GM19452 (cell line): ENCODE measurements at regions not wholly inside any gene's neighbourhood (a gene's known extent, or its start where the extent isn't known, plus 50 kb on each side); places are given as distances from the start of the nearest gene placed in this dataset.
"Not testable (repeated sequence)": the region's sequence is repeated elsewhere in the genome, so short reads cannot be mapped to it uniquely, and the experiment has no call there.

Experiments
- ATAC-seq: cut with Tn5 transposase; IDR thresholded peaks from one replicate; pipeline ENCODE4 v1.9.1; 2021; ENCODE audit not compliant: unreplicated experiment

DNA sequence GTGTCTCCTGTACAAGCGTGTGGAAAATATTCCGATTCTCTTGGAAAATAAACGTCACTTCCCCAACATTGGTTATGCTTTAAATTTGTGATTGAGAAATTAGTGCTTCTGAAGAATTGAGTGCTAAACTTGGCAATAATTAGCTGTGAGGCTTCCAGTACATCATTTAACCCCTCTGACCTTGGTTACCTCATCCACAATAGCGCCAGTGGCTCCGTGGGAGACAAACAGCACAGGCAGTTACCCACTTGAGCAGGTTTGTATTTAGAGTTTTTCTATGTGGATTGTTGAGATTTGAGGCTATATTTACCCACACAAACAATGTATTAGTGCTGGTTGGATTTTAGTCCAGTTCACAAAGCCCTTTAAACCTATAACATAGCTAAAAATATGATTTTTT lies 476.5 kb downstream of the NKX6-1 start:
- ATAC-seq, result no peak

DNA sequence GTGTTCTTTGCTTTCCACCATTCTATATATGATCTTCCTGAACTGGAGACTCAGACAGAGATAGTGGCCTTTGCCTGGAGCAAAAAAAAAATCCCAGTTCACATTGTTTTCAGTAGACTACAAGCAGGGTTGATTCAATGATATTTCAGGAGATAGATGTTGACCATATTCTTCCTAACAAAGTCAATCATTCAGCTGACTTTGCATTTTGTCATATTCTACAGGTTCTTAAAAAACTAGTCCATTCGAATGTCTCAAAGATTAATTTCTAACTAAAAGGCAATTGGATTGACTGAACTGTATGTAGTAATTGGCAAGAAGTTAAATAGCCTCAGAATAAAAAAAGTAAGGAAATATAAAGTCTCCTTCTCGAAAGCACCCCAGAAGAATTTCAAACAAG lies 479.5 kb downstream of the NKX6-1 start:
- ATAC-seq, result no peak

DNA sequence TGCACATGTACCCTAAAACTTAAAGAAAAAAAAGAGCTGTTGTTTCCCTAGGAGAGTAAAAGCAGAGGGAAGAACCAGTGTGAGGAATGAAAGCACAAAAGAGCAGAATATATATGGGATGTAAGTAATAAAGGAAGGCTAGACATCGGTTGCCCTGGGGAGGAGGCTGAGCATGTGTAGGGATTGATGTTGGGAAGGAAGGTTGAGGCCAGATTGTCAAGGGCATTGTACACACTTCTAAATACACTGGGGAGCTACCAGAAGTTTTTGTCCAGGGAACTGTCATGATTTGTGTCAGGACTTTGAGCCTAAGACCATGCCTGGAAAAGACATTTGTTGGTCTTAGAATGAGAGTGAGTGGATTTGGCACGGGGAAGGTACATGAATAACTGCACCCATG lies 467.1 kb downstream of the GPAT3 start:
- ATAC-seq, result no peak

DNA sequence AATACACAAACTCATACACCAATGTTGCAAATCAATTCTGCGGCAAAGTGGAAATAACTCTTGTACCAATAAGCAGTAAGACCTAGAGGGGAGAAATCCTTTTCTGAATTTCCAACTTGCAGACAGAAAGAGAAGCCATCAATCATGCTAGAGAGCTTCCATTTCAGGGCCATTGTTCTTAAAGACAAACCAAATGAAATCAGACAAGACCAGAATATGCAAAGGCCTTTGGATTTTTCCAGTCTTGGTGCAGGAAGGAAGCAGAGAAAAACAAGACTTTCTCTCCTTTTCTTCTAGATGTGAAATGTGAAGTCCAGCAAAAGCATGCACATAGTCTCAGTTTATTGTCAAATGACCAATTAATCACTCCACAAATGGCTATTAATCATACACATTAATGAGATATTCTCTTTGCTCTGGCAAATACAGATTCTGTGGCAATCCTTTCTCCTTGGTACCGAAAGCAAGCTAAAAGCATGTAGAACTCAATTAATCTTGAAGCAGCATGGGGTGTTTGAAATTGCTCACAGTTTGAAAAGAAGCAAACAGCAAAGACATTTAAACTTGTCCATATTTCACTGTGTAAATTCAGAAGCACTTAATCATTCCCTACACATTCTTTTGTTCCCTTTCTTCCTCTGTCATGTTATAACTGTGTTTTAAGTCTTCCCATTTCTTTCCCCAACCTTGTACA lies 466.1 kb downstream of the GPAT3 start:
- no peak for ATAC-seq

DNA sequence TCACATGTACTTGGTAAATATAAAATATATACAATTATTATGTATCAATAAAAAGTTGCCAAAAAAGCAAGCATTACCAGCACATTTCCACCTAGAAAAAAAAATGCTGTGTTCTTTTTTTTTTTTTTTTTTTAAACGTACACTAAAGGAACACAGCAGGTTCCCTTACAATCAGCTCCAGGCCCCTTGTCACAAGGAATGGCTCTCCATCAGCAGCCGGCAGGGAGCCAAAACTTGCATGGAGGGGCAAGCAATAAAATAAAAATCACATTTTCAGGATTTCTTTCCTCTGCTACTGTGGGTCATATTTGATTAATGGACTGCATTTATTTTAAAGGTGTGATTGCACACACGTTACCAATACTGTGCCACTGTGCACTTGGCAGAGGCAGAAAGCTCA lies 460.3 kb downstream of the GPAT3 start:
- no peak for ATAC-seq

DNA sequence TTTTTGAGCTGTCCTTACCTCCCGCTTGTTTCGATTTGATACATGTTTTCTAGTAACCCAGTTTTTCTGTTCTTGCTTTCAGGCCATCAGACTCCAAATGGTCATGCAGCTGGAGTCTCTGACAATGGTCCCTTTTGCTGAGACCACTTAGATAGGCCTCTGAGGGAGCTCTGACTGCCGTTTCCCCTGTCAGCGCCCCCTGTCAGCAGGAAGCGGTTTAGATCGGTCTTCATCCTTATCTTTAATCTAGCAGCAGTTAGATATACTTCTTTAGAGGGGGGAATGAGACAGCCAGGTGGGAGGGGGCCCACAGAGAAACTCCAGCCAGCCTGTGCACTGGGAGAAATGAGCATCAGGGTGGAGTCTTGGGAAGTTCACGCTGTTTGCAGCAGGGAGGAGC lies 457.9 kb downstream of the GPAT3 start:
- no peak for ATAC-seq

DNA sequence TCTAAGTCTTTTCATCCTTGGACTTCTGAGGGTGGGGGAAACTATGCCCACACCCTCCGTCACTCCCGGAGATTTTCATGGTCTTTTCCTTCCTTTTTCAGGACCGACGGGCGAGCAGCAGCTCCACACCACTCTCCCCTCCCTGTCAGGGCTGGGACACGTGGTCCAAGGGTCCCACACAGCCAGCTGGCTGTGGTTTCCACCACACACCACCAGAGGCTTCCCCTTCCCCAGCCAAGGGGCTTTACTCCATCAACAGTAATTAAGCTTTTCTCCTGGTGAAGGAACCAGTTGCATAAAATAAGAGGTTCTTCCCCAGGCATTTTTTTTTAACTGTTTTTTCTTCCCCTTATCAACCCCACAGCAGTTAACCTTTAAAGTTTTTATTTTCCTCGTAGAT lies 453.9 kb downstream of the GPAT3 start:
- ATAC-seq, result no peak

DNA sequence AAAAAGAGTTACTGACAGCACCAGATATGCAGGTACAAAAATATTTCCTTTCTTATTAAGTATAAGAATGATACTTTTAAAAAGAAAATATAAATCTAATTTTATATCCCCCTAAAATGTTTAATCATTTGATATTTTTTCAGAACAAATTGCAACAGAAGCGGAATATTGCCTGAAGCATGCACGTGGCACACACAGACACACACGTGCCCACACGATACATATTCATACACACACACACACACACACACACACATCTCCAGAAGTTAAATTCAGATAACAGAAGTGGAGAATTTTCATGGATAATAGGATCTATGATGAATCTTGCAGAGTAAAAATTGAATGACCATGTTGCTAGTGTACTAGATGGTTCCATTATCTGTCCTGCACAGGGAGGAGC lies 445.2 kb downstream of the GPAT3 start:
- no peak for ATAC-seq

DNA sequence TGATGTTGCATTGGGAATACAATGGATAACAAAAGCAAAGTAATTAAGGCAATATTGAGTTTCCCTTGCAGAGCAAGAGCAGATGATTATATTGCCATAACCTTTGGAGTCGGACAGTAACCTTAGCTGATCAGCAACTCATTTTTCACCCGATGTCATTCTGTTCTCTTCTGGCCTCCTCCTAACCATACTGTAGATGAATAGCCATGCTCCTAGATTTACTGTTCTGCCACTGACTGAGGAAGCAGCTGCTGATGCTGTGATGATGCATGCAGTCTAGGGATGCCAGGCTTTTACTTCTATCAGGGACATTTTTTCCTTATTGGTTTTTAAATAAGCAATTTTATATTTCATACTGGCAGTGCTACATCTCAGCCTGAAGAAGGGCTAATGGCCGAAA lies 443.9 kb downstream of the GPAT3 start:
- ATAC-seq, result no peak

DNA sequence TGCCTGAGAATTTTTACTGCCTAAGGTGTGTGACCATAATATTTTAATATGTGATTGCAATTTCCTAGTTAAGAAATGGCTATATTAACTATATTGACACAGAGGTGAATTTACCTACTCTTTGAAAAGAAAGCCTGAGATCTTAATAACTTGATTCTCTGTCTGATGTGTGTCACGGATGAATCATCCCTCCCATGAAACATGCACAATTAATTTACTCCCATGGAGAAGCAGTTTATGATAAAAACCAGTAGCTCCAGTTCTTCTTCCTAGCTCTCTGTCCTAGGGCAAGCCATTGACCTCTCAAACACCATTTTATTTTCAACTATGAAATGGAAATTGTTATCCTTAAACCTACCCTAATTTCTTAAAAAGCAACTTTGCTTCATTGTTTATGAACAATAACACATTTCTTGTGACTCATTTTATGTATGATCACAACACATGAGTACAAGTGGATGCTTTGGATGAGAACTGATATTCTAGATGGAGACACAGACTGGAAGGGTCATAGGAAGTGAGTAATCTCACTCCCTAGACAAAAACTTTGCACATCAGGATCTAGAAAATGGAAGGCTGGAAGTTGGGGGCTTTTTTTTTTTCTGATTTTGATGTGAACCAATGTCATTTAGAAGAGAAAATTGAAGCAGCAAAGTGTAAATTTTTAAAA lies 438.3 kb downstream of the GPAT3 start:
- no peak for ATAC-seq

DNA sequence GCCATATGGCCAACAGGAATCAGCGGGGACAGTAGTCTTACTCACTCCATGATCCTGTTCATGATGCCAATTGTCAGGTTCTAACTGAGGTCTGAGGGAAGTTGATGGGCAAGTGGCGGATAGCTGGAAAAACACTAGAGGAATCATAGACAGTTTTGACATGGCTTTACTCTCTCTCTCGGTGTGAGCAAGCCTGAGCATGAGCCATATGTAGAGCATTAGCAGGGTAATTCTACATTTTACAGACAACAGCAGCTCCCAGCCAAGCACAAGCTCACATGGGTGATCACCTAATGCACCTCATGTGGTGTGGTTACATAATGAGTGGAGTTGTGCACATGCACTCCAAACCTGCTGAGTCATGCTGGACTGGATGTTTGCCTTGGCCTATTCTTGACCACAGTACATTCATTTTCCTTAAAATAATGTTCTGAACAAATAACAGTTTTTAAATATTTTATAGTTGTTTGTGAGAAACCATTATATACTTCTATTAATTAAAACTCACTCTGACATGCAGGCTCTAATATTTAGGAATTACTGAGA lies 429.2 kb downstream of the GPAT3 start:
- no peak for ATAC-seq

DNA sequence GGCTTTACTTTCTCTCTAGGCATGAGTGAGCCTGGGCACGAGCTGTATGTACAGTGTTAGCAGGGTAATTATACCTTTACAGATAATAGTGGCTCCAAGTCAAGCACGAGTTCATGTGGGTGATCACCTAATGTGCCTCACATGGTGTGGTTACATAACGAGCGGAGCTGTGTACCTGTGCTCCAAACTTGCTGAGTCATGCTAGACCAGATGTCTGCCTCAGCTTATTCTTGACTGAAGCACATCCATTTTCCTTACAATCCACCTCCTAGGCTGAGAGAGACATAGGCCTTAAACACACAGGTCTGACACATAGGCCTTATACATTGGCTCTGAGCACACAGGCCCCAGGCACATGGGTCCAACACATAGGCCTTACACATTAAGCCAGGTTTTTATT lies 426.6 kb downstream of the GPAT3 start:
- no peak for ATAC-seq

DNA sequence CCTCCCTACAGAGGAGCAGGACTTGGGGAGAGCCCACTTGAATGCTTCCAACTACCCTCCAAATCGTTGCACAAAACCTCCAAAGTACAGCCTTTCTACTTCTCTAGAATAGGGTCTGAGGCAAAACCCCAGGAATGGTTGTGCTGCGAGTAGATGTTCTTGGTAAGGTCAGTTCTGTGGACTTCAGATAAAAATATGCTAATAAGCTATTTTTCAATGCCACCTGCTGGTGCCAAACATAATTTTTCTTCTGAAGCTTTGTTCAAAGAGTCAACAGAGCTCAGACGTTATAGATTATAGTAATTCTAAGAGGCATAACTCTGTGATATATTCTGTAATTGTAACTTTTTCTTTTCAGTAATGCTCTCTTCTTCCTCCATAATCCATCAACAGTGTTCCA lies 425.7 kb downstream of the GPAT3 start:
- no peak for ATAC-seq

DNA sequence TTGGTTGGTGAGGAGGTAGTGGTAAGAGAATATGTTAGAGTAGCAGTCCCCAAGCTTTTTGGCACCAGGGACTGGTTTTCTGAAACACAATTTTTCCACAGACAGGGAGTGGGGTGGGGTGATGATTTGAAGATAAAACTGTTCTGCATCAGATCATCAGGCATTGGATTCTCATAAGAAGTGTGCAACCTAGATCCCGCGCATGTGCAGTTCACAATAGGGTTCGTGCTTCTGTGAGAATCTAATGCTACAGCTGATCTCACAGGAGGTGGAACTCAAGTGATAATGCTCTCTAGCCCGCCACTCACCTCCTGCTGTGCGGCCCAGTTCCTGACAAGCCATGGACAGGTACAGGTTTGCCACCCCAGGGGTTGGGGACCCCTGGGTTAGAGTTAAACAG lies 423.3 kb downstream of the GPAT3 start:
- no peak for ATAC-seq

DNA sequence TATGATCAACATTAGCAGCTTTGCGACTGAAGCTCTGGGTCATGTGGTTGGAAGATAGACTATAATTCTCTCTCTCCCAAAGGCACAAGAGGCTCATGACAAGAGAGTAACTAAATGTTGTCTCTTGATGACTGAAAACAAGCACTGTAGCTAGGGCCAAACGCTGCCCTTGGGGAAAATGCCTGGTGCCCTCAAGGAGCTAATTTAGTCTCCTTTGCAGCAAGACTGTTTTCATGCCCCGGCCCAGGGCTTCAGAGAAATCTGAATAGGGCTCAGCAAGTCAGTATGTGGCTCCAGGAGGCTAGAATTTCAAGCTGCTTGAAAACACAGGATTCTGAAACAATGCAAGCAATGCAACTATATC lies 411.9 kb downstream of the GPAT3 start:
- no peak for ATAC-seq

DNA sequence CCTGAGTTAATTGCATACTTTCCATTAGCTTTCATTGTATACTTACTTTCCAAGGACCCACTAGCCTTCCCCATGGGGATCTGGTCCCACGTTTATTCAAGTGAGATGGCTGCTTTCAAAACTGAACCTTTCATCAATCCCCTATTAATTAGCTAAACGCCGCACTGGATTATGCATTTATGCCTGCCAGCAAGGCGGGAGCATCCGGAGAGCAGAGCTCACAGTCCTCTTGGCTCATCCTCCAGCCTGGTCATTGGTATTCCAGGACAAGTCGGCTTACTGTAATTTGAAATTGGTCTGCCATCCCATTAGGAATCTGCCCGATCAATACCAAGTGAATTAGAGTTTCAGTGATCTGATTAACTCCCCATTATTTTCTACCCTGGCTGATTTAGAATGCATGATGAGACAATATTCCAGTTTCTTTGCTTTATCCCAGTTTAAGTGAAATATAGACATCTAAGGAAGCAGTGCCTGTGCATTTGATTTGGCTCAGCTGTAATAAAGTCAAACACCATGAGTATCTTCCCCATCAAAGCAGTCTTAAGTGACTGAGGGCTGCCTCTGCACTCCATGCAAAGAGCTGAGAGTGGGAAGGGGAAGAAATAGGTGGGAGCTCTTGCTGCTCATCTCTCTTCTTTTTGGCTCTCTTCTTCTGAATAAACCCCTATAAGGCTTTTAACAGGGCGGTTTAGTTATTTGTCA lies 411.4 kb downstream of the GPAT3 start:
- no peak for ATAC-seq

DNA sequence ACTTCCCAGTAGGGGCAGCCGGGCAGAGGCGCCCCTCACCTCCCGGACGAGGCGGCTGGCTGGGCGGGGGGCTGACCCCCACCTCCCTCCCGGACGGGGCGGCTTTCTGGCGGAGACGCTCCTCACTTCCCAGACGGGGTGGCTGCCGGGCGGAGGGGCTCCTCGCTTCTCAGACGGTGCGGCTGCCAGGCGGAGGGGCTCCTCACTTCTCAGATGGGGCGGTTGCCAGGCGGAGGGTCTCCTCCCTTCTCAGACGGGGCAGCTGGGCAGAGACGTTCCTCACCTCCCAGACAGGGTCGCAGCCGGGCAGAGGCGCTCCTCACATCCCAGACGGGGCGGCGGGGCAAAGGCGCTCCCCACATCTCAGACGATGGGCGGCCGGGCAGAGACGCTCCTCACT lies 407.8 kb downstream of the GPAT3 start:
- ATAC-seq, result not testable (repeated sequence)

DNA sequence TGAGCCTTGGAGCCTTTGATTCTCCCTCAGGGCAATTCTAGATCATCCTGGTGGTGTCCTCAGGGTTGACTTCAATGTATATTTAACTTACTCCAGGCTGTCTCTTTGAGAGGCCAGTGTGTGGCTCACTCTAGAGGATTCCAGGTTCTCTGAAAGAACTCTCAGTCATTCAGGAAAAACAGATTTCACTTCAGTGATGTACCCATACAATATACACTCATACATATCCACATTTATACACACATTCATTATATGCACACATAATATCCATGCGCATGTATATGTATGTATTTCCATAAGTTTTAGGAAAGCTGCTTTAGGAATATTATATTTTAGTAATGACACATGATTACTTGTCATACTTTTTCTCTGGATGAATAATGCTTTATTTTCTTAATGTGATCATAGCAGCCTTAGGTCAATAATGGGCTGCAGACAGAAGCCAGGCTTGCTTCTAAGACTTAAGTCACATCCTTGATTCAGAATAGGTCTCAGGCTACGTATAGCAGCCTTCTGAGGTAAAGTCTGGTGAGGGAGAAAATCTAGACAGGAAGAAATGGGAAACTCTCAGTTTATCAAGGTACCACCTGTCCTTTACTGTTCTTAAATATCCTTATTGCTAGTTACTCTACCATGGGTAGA lies 397.0 kb downstream of the GPAT3 start:
- ATAC-seq, result no peak

DNA sequence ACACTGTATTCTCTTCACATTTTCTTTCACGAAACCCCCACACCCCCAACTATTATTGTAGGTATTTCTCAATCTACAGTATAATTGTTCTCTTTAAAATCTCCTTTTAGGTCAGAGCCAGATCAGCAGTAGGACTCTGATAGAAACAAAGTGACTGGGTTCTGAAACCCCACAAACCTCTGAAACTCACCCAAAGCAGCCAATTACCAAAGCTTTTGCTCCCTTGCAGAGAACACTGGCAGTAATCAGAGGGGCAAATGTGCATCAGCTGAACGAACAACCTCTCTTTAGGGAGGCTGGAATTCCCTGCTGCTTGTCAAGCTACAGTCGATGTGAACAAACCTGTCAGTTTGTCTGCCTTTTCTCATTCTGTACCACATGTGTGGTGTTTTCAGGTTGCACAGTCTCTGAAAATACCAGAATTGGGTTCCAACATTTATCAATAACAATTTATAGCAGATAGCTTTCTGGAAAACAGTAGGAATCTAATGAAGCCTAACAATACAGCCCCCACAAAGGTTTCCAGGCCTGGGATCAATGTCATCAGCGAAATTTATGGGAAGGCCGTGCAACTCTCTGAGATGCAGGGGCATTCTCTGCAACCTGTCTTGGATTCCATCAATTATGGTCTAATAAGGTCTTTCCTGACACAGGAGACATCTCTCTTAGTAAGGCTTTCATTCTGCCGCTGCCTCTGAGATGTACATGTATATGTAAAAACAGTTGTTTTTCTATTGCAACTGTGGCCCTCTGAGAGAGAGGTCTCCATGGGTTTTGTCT lies 395.9 kb downstream of the GPAT3 start:
- ATAC-seq, result no peak

DNA sequence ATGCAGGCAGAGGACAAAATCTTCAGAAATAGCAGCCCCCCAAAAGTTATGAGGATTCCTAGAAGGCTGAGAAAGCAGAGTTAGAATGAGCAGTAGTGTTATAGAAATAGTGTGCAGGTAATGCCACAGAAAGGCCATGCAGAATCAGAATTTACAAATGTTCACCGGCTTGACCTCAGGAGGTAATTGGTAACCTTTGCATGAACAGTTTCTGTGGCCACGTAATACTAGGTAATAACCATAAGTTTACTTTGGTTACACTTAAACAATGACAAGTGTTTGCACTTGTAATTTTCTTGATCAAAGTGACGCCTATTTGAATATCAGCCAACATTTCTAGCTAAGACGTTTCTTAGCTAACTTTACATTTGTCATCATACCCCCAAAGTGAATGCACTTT lies 393.6 kb downstream of the GPAT3 start:
- ATAC-seq, result no peak

DNA sequence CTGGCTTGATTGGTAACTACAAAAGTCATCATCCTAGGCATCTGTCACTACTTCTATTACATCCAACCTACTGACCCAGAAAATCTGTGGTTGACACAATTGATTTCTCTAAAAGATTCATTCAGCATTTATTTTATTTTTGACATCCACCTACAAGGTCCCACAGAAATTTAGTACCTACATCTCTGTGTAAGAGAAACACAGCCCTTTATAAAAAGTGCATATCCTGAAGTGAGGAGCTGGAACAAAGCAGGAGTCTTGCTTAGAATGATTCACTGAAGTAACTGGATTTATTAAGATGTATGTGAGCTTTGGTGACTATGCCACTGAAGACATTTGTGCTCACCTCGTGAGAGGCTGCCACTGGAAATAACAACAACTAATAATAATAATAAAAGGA lies 391.0 kb downstream of the GPAT3 start:
- ATAC-seq, result no peak
